Sciatic nerve (tissue), 2 donors: ENCODE measurements at regions not wholly inside any gene's neighbourhood (a gene's known extent, or its start where the extent isn't known, plus 50 kb on each side); places are given as distances from the start of the nearest gene placed in this dataset.

ENCODE experiments used
- ATAC-seq: fragments of 200-7000 bp; cut with Tn5 transposase; one replicate; pipeline ENCODE4 v1.9.1; 2020; ENCODE audit warnings: mild to moderate bottlenecking, moderate library complexity
- DNase-seq: peaks from one replicate; pipeline ENCODE4 v3.0.0-alpha.2; 2020; ENCODE audit warnings: low spot score
- intact Hi-C: fragments of 100-400 bp; cut with DNase I; formaldehyde crosslinking; loops from one replicate; pipeline ENCODE4 v1.14.2; 2022
- donor health status: DM: no; HTN: no; CAD: no.
- donor health status: DM: no; HTN: no; CAD: no.

- DNase-seq (no peak), ATAC-seq (no peak)
- intact Hi-C loops = no loop called here
These were observed 76.2 kb upstream of the ALDH1B1 start for GRCh38 chr9:38316166-38316780.

GRCh38 chr9:38315085-38315595 lies 77.4 kb upstream of the ALDH1B1 start:
- DNase-seq (no peak), ATAC-seq (no peak)
- intact Hi-C loops = no loop called here

GRCh38 chr9:38313421-38313820 lies 79.1 kb upstream of the ALDH1B1 start:
- DNase-seq = no peak
- intact Hi-C loops = no loop called here
- ATAC-seq = no peak

GRCh38 chr9:38312406-38312805 lies 80.1 kb upstream of the ALDH1B1 start:
- ATAC-seq (no peak), DNase-seq (no peak)
- intact Hi-C loops = no loop called here

GRCh38 chr9:38311382-38312270 lies 80.9 kb upstream of the ALDH1B1 start:
- ATAC-seq = no peak
- DNase-seq = no peak
- intact Hi-C loops = no loop called here

- ATAC-seq = no peak
- intact Hi-C loops = no loop called here
- DNase-seq = no peak
These were observed 82.9 kb upstream of the ALDH1B1 start for GRCh38 chr9:38309324-38310195.

GRCh38 chr9:38308136-38308535 lies 84.4 kb upstream of the ALDH1B1 start:
- no peak for DNase-seq
- intact Hi-C loops = no loop called here
- no peak for ATAC-seq

- DNase-seq (no peak), ATAC-seq (no peak)
- intact Hi-C loops = no loop called here
These were observed 85.6 kb upstream of the ALDH1B1 start for GRCh38 chr9:38306899-38307298.

- ATAC-seq (no peak), DNase-seq (no peak)
- intact Hi-C loops = no loop called here
These were observed 86.9 kb upstream of the ALDH1B1 start for GRCh38 chr9:38305582-38305981.

GRCh38 chr9:38301376-38302106 lies 91.0 kb upstream of the ALDH1B1 start:
- no peak for DNase-seq
- intact Hi-C loops = no loop called here
- ATAC-seq = no peak

- no peak for DNase-seq
- intact Hi-C loops = loop anchor here (10.0 kb wide), 1 partner anchor 55 kb away; no protein-coding TSS in a partner anchor
- no peak for ATAC-seq
These were observed 92.6 kb upstream of the ALDH1B1 start for GRCh38 chr9:38299856-38300255.

GRCh38 chr9:38298904-38299303 lies 93.6 kb upstream of the ALDH1B1 start:
- DNase-seq (no peak), ATAC-seq (no peak)
- intact Hi-C loops = loop anchor here (10.0 kb wide), 1 partner anchor 56 kb away; no protein-coding TSS in a partner anchor

- DNase-seq (no peak), ATAC-seq (no peak)
- intact Hi-C loops = loop anchor here (10.0 kb wide), 1 partner anchor 56 kb away; no protein-coding TSS in a partner anchor
These were observed 94.0 kb upstream of the ALDH1B1 start for GRCh38 chr9:38298503-38298902.

GRCh38 chr9:38296807-38297206 lies 95.7 kb upstream of the ALDH1B1 start:
- intact Hi-C loops = loop anchor here (10.0 kb wide), 1 partner anchor 58 kb away; no protein-coding TSS in a partner anchor
- DNase-seq = no peak
- no peak for ATAC-seq

GRCh38 chr9:38295764-38296163 lies 96.7 kb upstream of the ALDH1B1 start:
- intact Hi-C loops = loop anchor here (10.0 kb wide), 1 partner anchor 59 kb away; no protein-coding TSS in a partner anchor
- ATAC-seq (no peak), DNase-seq (no peak)

GRCh38 chr9:38294220-38294960 lies 98.1 kb upstream of the ALDH1B1 start:
- DNase-seq (no peak), ATAC-seq (no peak)
- intact Hi-C loops = loop anchor here (10.0 kb wide), 1 partner anchor 60 kb away; no protein-coding TSS in a partner anchor

GRCh38 chr9:38293022-38293421 lies 99.5 kb upstream of the ALDH1B1 start:
- no peak for ATAC-seq
- intact Hi-C loops = loop anchor here (10.0 kb wide), 1 partner anchor 62 kb away; no protein-coding TSS in a partner anchor

GRCh38 chr9:38292480-38292879 lies 100.0 kb upstream of the ALDH1B1 start:
- no peak for ATAC-seq
- no peak for DNase-seq
- intact Hi-C loops = loop anchor here (10.0 kb wide), 1 partner anchor 62 kb away; no protein-coding TSS in a partner anchor

More at GRCh38 chr9:38293022-38293421, 99.5 kb upstream of the ALDH1B1 start:
- DNase-seq = no peak
